IMR-90 (cell line): ENCODE measurements at regions not wholly inside any gene's neighbourhood (a gene's known extent, or its start where the extent isn't known, plus 50 kb on each side); places are given as distances from the start of the nearest gene placed in this dataset.

Experiments
- ATAC-seq: fragments of 200-7000 bp; cut with Tn5 transposase; 2 replicates; pipeline ENCODE4 v1.9.1; 2020; ENCODE audit warnings: low read depth, mild to moderate bottlenecking, moderate library complexity
- BruUV-seq: library from RNA; stranded (reverse); fragments of 400-500 nt; replicated peaks from 2 replicates; lab custom pipeline; 2021; lab: Mats Ljungman, UMichigan
- CTCF ChIA-PET: fragments of 300-600 bp; formaldehyde crosslinking; extraction: SDS; loops from one replicate; lab custom pipeline; 2021; ENCODE audit warnings: antibody characterized with exemption; lab: Yijun Ruan, JAX
- POLR2A ChIA-PET: fragments of 300-600 bp; sonication (Branson Sonifier 250); formaldehyde crosslinking; loops from one replicate; lab custom pipeline; 2022; ENCODE audit warnings: antibody characterized with exemption; ENCODE audit not compliant: unreplicated experiment; lab: Charles Lee
- DNase-seq: peaks from one replicate; pipeline ENCODE4 v3.0.0; 2013
- H2AFZ ChIP-seq: replicated peaks from 2 replicates; pipeline ENCODE3; 2013; ENCODE audit warnings: low read length, mild to moderate bottlenecking; ENCODE audit not compliant: poor library complexity
- H2AK5ac ChIP-seq: 2 replicates; pipeline ENCODE4 v1.6.1; 2013; ENCODE audit warnings: low read depth, low read length, inconsistent platforms
- H2AK9ac ChIP-seq: replicated peaks from 2 replicates; pipeline ENCODE3; 2013; ENCODE audit warnings: mild to moderate bottlenecking, low read depth, low read length, moderate library complexity; ENCODE audit not compliant: poor library complexity
- H2BK120ac ChIP-seq: 2 replicates; pipeline ENCODE4 v1.6.1; 2013; ENCODE audit warnings: low read depth, low read length, inconsistent platforms
- H2BK15ac ChIP-seq: 3 replicates; pipeline ENCODE4 v1.6.1; 2013; ENCODE audit warnings: low read depth, low read length, inconsistent platforms
- H2BK20ac ChIP-seq: 2 replicates; pipeline ENCODE4 v1.6.1; 2013; ENCODE audit warnings: low read depth, mild to moderate bottlenecking, inconsistent platforms, low read length, moderate library complexity
- H2BK5ac ChIP-seq: 2 replicates; pipeline ENCODE4 v1.6.1; 2013; ENCODE audit warnings: mild to moderate bottlenecking, low read depth, low read length, inconsistent platforms; ENCODE audit not compliant: poor library complexity, severe bottlenecking
- H3K14ac ChIP-seq: replicated peaks from 2 replicates; pipeline ENCODE4 v1.6.1; 2013; ENCODE audit warnings: low read depth, low read length, inconsistent platforms
- H3K18ac ChIP-seq: 2 replicates; pipeline ENCODE4 v1.6.1; 2013; ENCODE audit warnings: low read depth, low read length, control low read depth
- H3K23ac ChIP-seq: 2 replicates; pipeline ENCODE4 v1.6.1; 2013; ENCODE audit warnings: low read depth, low read length, inconsistent platforms
- H3K27ac ChIP-seq: 2 replicates; pipeline ENCODE4 v1.5.1; 2013; ENCODE audit warnings: mild to moderate bottlenecking, control low read depth, low read length; ENCODE audit not compliant: insufficient read depth
- H3K27me3 ChIP-seq: 2 replicates; pipeline ENCODE4 v1.6.1; 2013; ENCODE audit warnings: low read length; ENCODE audit not compliant: control insufficient read depth, insufficient read depth
- H3K36me3 ChIP-seq: 2 replicates; pipeline ENCODE4 v1.6.1; 2013; ENCODE audit warnings: low read length, mixed read lengths; ENCODE audit not compliant: control insufficient read depth, insufficient read depth
- H3K4ac ChIP-seq: 2 replicates; pipeline ENCODE4 v1.6.1; 2013; ENCODE audit warnings: low read depth, low read length, inconsistent platforms
- H3K4me1 ChIP-seq: 2 replicates; pipeline ENCODE4 v1.6.1; 2013; ENCODE audit warnings: low read length, mixed read lengths; ENCODE audit not compliant: control insufficient read depth, insufficient read depth
- H3K4me2 ChIP-seq: 2 replicates; pipeline ENCODE4 v1.6.1; 2013; ENCODE audit warnings: low read depth, mild to moderate bottlenecking, control low read depth, low read length, moderate library complexity
- H3K4me3 ChIP-seq: 2 replicates; pipeline ENCODE4 v1.5.1; 2013; ENCODE audit warnings: low read depth, mild to moderate bottlenecking, control low read depth, low read length, moderate library complexity; ENCODE audit not compliant: insufficient read depth
- H3K56ac ChIP-seq: 2 replicates; pipeline ENCODE4 v1.6.1; 2013; ENCODE audit warnings: low read length, inconsistent platforms; ENCODE audit not compliant: insufficient read depth; ENCODE audit errors: extremely low read depth
- H3K79me1 ChIP-seq, 2 experiments: 2 replicates each; pipeline ENCODE4 v1.6.1; 2013; ENCODE audit warnings: low read length in 2 of 2, inconsistent platforms in 1 of 2, low read depth in 1 of 2
- H3K9ac ChIP-seq: 2 replicates; pipeline ENCODE4 v1.6.1; 2013; ENCODE audit warnings: low read depth, low read length, control low read depth
- H3K9me1 ChIP-seq: 2 replicates; pipeline ENCODE4 v1.6.1; 2013; ENCODE audit warnings: low read length, inconsistent platforms; ENCODE audit not compliant: insufficient read depth
- H3K9me3 ChIP-seq: 2 replicates; pipeline ENCODE4 v1.6.1; 2013; ENCODE audit warnings: low read length; ENCODE audit not compliant: control insufficient read depth, insufficient read depth
- H4K20me1 ChIP-seq: 2 replicates; pipeline ENCODE4 v1.6.1; 2013; ENCODE audit warnings: low read length, inconsistent platforms; ENCODE audit not compliant: insufficient read depth
- H4K5ac ChIP-seq: 2 replicates; pipeline ENCODE4 v1.6.1; 2013; ENCODE audit warnings: mild to moderate bottlenecking, low read depth, low read length, control low read depth
- H4K8ac ChIP-seq, 2 experiments: 2 replicates each; pipeline ENCODE4 v1.6.1; 2013; ENCODE audit warnings: low read depth in 2 of 2, low read length in 2 of 2, control low read depth in 1 of 2, inconsistent platforms in 1 of 2
- H4K91ac ChIP-seq: 2 replicates; pipeline ENCODE4 v1.6.1; 2013; ENCODE audit warnings: low read depth, low read length, inconsistent platforms; ENCODE audit not compliant: insufficient read depth
- MAFK ChIP-seq: IDR thresholded peaks from 2 replicates; pipeline ENCODE4 v1.6.1; 2012; ENCODE audit warnings: low read depth, low read length, improper control_type of control experiment
- WGBS, 2 experiments: methylation state at CpG; one replicate each; pipeline versions ENCODE4 v1.1.5 to v1.1.7; 2013; ENCODE audit warnings: missing lambda C conversion rate in 2 of 2; ENCODE audit not compliant: insufficient read length in 1 of 2; ENCODE audit errors: extremely low coverage in 2 of 2; 5-methylcytosine and 5-hydroxymethylcytosine counted together
- dilution Hi-C: fragments of 300-500 bp; cut with HindIII; formaldehyde crosslinking; loops from one replicate; pipeline ENCODE4 v1.14.3; 2018; ENCODE audit warnings: low sequenced_read_pairs; ENCODE audit not compliant: unreplicated experiment
- in situ Hi-C: fragments of 300-500 bp; cut with MboI; formaldehyde crosslinking; loops from 3 replicates; pipeline ENCODE4 v1.14.3; 2019; ENCODE audit warnings: low sequenced_read_pairs, inconsistent platforms, mixed read lengths
- intact Hi-C: fragments of 100-400 bp; cut with micrococcal nuclease; formaldehyde crosslinking; loops from 2 replicates; pipeline ENCODE4 v1.10.0; 2022

GRCh38 chr19:27890206-27890605 lies 1322.7 kb downstream of the UQCRFS1 start:
- WGBS, 2 experiments: 0% methylated on average over 1 of the region's 3 CpGs; no CpG with 5 or more reads in 1 of the 2 experiments
- H3K23ac ChIP-seq: no peak overlapping the region
- TF ChIP-seq MAFK: no peak
- no peak for ATAC-seq
- peaks cover 50% of the 10 kb centered on the region for H3K9me3 ChIP-seq
- BruUV-seq: no TSS peak
- no peak overlapping the region for H2AFZ ChIP-seq
- no peak overlapping the region for H3K18ac ChIP-seq
- H2BK15ac ChIP-seq: no peak overlapping the region
- H2BK120ac ChIP-seq: no peak overlapping the region
- no peaks in the 10 kb centered on the region for H3K79me1 ChIP-seq
- H2BK20ac ChIP-seq: no peak overlapping the region
- no peak overlapping the region for H4K5ac ChIP-seq
- H3K4me2 ChIP-seq: no peak overlapping the region
- ChIA-PET CTCF (no interaction called here), POLR2A (no interaction called here)
- no peak overlapping the region for H4K91ac ChIP-seq
- dilution Hi-C loops (no loop called here), intact Hi-C loops (no loop called here), in situ Hi-C loops (no loop called here)
- no peaks in the 10 kb centered on the region for H4K20me1 ChIP-seq
- no peak overlapping the region for H3K9ac ChIP-seq
- H3K4ac ChIP-seq: no peak overlapping the region
- H3K36me3 ChIP-seq: no peaks in the 10 kb centered on the region
- no peak overlapping the region for H2AK5ac ChIP-seq
- no peak overlapping the region for H3K27ac ChIP-seq
- no peak overlapping the region for H2BK5ac ChIP-seq
- no peaks in the 10 kb centered on the region for H3K27me3 ChIP-seq
- H3K9me1 ChIP-seq: no peaks in the 10 kb centered on the region
- no peak overlapping the region for H3K14ac ChIP-seq
- no peak overlapping the region for H3K4me3 ChIP-seq
- no peak overlapping the region for H4K8ac ChIP-seq
- H3K4me1 ChIP-seq: no peaks in the 10 kb centered on the region
- H2AK9ac ChIP-seq: no peak overlapping the region
- DNase-seq: no peak
- H3K56ac ChIP-seq: no peak overlapping the region
